ENCODE measurements at regions not wholly inside any gene's neighbourhood (a gene's known extent, or its start where the extent isn't known, plus 50 kb on each side); places are given as distances from the start of the nearest gene placed in this dataset.
A peak's percentile ranks its signal among the peaks of the same experiment; 100 is the strongest.

DNA sequence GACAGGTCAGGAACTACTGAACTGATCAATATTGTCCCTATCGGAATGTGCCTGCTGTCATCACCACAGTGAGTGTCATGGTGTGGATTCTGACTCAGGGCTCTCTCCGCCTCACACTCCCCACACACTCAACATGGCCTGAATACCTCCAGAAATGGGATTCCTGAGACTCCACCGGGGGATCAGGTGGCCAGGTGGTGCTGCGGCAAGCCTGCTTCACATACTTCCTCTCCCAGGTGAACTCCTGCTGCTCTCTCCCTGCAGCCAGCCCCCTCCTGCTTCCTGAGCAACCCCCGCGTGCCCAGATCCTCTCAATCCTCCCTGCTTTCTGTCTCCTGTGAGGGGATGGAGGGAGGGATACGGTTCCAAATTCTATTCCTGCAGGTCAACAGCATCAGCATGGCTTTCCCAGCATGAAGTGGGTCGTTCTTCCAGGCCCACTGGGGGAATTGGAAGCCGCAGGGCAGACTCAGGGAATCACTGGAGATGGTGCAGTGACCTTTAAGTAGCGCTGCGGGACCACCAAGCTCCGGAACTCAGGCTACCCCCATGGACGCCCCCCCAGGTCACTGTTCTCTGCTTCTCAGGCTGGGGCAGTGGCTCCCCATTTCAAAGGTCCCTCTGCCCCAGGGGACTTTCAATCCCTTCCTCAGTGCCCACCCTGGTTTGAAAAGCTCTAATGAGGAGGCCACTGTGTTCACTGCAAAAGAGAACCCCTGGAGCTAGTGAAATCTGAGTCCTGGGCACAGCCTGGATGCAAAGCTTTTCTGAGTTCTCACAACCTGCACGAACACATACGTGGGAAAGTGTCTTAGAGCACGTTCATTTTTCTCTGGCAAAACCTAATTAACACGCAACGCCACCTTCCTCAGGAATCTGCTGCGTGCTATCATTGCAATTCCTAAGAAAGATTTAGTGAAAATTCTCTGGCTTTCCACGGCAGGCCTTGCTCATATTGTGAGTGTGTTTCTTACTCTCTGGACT is 168.4 kb downstream of the ZFP36L2 start:
- FAIRE-seq = no peak
- DNase-seq (ENCODE audit: low spot score) = no peak

DNA sequence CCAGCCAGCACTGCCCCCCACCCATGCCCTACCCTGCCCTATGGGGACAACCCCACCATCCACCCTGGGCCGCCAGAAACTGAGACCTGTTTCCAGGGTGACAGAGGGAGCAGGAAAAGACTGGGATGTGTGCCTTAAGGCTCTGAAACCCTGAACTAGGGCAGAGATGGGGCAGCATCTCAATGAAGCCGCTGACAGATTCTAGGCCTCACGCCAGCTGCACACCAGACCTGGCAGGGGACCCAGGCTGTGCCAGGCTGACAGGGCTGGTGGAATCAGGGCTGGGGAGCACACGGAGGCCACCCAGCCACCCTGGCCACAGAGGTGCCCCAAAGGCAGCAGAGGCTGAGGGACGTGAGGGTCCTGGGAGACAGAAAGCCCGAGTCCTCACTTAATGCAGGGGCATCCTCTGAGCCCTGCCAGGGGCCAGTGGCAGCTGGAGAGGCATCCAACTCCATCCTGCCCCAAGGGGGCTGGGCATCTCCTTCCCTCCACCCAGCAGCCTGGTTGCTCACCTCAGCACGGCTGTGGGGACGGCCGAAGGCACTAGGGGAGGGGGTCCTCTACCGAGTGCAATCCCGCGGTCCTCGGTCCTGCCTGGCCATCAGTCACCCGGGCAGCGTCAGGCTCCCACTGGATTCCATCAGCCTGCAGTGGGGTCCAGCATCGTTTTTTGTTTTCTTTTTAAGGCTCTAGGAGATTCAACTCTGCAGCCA is 169.2 kb downstream of the ZFP36L2 start:
- peak; percentile 80 for FAIRE-seq
- peak; percentile 64 for DNase-seq (ENCODE audit: low spot score)

DNA sequence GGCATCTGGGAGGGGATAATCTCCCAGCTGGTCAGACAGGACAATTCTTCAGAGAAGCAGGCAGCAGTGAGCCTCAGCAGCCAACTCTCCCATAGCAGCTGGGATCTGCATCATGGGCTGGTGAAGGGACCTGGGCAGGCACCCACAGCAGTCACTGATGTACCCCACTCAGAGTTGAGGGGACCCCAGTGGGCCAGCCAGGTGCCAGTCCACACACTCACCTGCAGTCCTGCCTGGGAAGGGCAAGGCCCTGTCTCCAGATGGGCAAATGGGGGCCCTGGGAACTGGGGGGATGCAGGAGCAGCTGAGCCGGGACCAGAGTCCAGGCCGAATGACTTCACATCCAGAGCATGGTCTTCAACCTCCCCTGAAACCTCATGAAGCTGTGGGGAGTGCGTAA is 170.4 kb downstream of the ZFP36L2 start:
- DNase-seq (ENCODE audit: low spot score) = no peak
- no peak for FAIRE-seq

DNA sequence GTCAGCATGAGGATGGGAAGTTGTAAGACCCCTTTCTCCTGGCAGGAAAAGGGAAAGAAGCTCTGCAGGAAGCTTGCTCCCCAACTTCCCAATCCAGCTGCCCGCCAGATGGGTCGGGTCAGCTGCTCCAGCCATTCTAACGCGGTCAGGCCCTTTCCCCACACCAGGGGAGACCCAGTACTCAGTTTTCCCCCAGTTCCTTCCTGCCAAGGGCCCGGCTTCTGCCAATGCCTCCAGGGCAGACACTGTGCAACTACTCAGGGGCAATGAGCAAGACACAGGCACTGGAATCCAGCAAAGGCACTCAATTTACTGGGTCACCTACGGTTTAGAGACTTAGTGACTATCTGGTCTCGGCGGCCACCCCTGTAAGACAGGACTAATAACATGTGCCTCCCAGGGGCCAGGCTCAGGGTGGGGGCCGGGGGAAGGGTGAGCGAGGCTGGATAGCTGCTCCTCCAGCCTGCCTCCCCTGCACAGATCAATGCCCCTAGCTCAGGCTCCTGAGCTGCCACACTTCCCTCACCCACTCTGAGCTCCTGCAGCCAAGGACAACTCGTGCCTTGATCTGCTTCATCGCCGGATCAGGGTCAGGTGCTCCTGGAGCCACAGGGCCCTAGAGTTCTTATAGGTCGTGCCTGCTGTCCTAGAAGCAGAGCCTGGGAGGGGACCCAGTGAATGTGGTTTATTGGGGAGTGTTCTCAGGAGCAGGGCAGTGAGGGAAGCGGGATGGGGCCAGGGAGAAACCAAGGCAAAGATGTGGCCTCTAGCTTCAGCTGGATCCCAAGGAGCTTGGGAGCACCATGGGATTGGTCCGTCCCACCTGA is 171.1 kb downstream of the ZFP36L2 start:
- no peak for FAIRE-seq
- DNase-seq (ENCODE audit: low spot score) = no peak

DNA sequence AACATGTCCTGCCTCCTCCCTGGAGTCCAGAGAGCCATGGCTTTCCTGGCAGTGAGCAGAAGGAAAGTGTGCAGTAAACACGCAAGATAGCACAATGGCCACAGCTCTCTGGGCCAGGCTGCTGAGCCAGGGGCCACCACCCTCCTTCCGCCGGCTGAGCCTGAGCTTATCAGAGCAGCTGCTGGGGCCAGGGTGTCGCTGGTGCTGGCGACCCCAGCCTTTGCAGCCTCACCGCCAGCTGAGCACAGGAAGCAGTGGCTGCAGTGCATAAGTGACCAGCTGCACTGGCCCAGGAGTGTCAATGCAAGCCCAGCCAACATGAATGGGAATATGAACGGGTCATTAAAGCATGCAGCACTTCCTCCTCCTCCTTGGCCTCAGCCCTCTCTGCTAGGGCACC is 172.0 kb downstream of the ZFP36L2 start:
- DNase-seq (ENCODE audit: low spot score) (no peak), FAIRE-seq (no peak)

DNA sequence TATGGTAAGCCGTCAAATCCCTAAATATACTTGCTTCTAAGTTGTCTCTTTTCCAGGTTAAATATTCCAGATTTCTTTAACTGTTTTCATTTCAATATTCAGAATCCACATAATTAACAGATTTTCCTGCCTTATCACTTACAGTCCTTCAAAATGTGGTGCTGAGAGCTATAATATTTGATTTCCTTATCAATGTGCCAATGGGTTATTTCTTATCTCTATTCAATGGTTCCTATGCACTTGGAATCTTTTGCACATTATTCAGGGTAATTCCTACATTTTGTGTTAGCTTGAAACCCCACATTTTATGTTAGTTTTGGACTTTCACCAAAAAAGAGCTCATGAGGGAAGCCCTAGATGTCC is 173.5 kb downstream of the ZFP36L2 start:
- no peak for FAIRE-seq

DNA sequence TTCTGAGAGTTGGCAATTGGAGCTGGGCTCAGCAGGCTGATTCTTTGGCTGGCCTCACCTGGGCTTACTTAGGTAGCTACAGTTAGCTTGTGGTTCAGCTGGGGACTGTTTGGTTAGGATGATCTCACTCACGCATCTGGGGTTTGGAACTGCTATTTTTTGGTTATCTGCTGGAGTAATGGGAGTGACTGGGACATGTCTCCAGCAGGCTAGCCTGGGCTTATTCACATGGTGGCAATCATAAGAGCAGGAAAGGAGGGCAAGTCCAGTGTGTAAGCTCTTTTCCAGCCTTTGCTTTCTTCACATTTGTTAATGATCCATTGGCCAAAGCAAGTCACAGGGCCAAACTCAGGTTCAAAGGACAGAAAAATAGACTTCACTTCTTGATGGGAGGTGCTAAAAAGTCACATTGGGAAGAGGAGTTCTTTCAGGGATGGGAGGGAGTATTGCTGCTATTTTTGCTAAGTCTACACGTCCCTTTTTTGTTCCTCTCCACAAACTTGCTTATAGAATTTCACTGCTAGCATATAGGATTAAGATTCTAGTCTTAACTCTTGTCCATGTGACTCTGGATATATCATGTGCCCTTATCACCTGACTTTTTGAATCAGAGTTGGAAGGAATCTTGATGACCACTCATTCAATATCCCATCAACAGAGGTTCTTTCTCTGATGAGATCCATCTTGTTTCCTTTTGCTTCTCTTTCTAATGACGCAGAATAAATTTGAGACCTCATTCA is 174.0 kb downstream of the ZFP36L2 start:
- DNase-seq (ENCODE audit: low spot score) = peak; percentile 53
- FAIRE-seq = peak; percentile 40

More for the DNA sequence above, 173.5 kb downstream of the ZFP36L2 start:
- DNase-seq (ENCODE audit: low spot score) = no peak

DNA sequence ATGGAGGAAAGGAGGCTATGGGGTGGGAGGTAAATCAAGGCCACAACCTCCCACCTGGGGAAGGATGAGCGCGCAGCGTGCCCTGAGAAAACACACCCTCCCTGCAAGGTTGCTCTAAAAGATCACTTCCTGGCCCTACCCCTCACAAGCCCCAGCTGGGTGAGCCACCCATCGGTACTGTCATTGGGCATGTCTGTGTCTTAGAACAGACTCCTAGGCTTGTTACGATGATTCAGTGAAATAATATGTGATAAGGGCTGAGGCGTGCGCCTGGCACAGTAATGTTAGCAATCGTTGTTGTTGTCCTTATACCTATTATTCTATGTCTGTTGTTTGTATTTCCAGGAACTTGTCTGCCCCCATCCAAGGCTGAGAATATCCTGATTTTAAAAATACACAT is 175.1 kb downstream of the ZFP36L2 start:
- DNase-seq (ENCODE audit: low spot score) (peak; percentile 93), FAIRE-seq (peak; percentile 94)

DNA sequence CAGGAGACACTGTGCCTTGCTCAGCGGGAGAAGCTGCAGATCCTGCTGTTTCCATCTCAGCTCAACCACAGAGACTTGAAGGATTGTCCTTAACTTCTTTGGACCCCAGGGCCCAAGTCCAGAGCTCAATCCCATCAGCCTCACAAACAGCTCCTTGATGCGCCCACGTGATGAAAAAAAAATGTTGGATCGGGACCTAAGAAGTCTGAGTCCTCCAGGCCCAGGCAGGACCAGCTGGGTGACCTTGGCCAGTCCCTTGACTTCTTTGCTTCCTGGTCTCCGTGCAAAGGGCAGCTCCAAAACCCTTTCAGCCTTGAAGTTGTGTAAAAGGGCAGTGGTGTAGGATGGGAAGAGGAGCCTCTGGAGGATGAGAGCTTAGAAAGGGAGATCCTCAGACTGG is 175.5 kb downstream of the ZFP36L2 start:
- no peak for DNase-seq (ENCODE audit: low spot score)
- no peak for FAIRE-seq

DNA sequence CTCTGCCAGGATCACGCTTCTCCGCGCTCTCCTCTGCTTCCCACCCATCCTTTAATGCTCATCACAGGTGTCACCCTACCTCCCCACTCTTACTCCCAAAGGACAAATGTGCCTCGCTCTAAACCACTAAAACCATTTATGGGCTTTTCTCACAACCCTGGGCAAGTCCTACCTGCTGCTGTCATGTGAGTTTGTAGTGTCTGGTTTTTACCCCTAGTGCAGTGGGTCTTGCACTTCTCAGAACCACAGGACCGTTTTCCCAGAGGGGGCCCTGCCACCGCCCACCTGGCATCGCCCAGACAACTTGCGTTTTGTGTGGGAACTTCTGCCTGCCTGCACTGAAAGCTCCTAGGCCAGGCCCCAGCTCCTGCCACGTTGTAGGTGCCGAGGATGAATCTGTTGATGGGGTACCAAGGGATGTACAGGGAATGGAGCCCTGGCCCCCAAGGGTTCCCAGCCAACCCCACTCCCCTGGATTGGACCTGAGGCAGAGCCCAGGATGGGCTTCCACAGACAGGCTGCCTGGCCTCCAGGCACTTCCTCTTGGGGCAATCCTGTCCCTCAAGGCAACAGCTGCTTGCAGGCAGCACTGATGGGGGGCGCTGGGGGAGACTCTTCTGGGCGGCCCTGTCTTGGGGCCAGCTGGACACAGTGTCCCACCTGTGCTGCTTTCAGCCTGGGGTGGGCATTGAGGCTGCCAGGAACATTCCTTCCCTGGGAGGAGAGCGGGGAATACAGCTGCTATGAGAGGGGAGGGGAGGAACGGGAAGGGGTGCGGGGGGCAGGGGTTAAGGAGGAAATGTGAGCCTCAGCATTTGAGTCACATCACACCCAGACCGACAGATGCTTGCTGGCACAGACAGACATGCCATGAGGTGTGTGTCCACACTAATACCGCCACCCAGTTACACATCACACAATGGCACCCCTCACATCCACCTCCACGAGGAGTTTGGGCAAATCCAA is 176.3 kb downstream of the ZFP36L2 start:
- DNase-seq (ENCODE audit: low spot score) (peak; percentile 65), FAIRE-seq (peak; percentile 92)

DNA sequence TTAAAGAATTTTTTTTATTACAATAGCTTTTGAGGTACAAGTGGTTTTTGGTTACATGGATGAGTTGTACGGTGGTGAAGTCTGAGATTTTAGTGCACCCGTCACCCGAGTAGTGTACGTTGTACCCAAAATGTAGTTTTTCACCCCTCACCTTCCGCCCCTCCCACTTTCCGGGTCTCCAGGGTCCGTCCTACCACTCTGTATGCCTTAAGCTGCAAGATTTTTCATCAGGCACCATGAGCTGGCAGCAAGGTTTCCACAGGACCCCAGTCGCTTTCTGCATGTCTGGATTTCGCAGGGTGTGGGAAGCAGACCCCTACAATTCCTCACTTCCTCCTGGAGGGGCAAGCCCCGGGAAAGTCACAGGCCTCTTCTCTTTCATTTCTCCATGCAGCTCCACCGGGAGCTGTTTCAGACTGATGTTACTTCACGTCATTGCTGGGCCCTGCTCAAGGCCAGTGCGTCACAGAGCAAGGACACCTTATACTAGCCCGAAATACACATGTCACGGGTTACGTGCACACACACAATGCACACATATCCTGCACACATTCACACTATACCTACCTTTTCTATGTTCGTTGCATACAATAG is 179.1 kb downstream of the ZFP36L2 start:
- FAIRE-seq (peak; percentile 91), DNase-seq (ENCODE audit: low spot score) (no peak)

DNA sequence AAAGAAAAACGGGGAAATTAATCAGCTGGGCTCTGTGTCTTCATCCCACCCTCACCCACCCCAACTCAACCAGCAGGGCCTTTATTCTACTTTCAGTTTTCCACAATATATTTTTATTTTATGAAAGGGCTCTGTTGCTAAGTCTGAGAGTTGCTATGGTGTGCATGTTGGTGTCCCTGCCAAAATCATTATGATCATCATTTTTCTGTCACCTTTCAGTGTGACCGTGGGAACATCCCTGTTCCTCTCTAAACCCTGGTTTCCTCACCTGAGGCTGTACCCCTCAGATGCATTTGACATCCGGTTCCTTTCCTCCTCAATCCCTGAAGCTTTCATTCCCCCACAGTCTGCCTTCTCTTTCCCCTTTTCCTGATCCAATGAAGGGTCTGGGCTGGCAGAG is 180.5 kb downstream of the ZFP36L2 start:
- FAIRE-seq (no peak), DNase-seq (ENCODE audit: low spot score) (no peak)

DNA sequence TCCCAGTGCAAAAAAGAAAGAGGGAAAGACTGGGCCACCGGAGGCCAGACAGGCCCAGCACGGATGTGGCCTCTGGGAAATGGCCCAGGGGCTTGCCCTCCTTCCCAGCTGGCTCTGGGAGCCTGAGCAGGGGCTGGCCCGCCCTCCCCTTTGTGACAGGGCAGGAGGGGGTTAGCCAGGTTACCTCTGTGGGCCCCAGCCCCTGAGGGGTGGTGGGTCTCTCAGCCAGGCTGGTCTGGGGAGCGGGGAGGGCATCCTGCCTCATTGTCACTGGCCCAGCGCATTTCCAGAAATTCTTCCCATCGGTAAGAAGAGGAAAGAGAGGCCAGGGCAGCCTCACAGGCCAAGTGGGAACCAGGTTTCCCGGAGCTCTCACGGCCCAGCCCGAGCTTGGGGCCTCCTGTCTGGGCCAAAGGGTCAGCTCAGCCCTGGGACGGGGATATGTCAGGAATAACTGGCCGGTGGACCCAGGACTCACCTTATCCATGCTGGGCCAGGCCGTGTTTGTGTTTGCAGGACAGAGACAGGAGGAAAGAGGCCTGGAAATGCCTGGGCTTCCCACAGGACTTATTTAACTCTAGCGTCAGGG is 182.2 kb downstream of the ZFP36L2 start:
- no peak for FAIRE-seq
- no peak for DNase-seq (ENCODE audit: low spot score)

DNA sequence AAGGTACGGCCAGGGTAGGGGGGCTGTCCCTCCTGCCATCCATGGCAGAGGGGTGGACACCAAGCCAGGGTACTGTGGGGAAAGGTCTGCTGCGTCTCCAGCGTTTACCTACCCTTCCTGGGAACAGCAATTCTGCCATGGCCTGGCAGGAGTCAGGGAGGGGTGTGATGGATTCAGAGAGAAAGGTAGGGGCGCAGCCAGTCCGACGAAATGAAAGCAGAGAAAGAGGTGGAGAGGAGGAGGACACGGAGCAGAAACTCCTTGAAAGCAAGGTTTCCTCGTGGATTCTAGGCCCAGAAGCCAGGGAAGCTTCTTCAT is 182.9 kb downstream of the ZFP36L2 start:
- FAIRE-seq (no peak), DNase-seq (ENCODE audit: low spot score) (no peak)

DNA sequence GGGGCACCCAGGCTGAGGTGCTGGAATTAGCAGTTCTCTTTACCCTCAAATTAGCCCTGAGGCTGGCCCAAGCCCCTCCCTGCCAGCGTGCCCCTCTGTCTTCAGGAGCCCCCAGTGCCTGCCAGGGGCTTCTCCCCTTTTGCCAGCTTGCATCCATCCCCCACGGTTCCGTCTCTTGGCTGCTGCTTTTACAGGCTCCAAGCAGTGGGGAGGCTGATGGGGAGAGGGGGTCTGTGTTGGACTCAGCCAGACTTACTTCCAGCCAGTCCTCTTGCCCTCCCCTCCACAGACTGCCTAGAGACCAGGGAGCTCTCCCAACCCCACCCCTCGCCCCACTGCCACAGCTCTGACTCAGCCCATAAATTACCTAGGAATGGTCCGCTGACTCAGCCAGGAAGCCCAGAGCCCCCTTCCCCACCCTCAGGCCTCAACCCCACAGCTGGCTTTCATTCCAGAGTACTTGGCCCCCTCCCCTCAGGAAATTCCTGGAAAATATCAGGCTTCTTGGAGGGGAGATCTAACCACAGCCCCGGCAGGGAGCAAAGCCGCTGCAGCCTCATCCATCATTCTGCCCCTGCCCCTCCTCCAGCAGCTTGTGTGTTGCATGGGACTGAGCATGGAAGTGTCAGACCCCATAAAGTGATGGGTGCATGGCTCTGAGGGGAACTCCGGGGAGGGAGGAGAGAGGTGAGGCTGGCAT is 184.6 kb downstream of the ZFP36L2 start:
- peak; percentile 81 for FAIRE-seq

DNA sequence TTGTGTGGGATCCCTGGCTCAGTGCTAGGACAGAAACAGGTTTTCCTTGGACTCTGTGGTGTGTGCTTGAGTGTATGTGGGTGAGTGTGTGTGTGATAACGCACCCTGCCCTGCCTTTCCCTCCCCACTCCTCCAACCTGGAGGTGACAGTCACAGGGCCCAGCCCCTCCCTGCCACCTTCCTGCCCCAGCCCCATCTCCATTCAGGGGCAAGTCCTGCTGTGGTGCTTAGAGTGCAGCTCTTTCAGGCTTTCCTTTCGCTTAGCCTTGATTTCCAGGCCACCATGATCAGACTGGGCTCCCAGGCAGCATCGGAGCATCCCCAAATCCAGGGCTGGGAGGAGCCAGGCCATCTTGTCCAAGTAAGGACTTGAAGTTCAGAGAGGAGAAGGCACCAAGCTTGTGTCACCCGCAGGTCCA is 185.2 kb downstream of the ZFP36L2 start:
- no peak for DNase-seq (ENCODE audit: low spot score)
- FAIRE-seq = peak; percentile 37

More for the DNA sequence above, 184.6 kb downstream of the ZFP36L2 start:
- DNase-seq (ENCODE audit: low spot score) = peak; percentile 99

DNA sequence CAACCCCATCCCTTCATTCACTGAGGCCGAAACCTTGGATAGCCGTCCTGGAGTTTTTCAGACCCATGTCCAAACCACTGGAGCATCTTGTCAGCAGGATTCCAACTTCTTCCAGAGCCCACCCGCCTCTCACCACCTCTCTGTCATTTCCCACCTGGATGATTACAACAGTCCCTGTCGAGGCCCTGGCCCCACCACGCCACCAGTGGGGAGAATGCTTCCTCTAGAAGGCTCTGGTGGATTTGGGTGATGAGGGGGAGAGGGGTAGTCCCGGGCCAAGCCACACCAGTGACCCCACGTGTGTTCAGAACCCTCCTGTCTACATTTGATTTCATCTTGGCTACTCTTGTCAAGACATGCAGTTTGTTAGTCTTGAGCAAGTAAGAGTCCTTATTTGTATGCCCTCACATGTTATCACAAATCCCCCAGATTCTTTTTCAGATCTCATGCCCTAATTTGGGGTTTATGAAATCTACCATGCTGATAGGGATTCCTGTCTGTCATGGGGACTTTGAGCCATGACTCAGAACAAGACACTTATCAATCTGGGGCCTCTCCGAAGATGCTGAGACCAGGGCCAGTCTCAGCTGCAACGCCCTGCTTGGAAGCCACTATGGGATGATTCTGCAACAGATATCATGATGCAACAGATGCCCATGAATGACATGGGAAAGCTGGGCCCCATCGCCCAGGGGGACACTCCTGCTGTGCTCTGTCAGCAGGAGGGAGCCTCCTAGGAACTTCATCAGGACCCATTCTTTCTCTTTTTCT is 186.1 kb downstream of the ZFP36L2 start:
- DNase-seq (ENCODE audit: low spot score) (no peak), FAIRE-seq (peak; percentile 66)

Measured in urothelium cell line (cell line).